Mesothelial cell of epicardium (in vitro differentiated cells): ENCODE measurements at regions not wholly inside any gene's neighbourhood (a gene's known extent, or its start where the extent isn't known, plus 50 kb on each side); places are given as distances from the start of the nearest gene placed in this dataset.
A peak's percentile ranks its signal among the peaks of the same experiment; 100 is the strongest.
"Not testable (repeated sequence)": the region's sequence is repeated elsewhere in the genome, so short reads cannot be mapped to it uniquely, and the experiment has no call there.

Source experiments
- DNase-seq, 2 experiments: peaks; one replicate each; pipeline ENCODE4 v3.0.0; 2021; ENCODE audit warnings: low spot score in 2 of 2; ENCODE audit not compliant: unreplicated experiment in 2 of 2
- H3K27ac Mint-ChIP-seq: 2 replicates; pipeline ENCODE4 v1.8.0; 2021; ENCODE audit warnings: mixed read lengths
- H3K27me3 Mint-ChIP-seq: 2 replicates; pipeline ENCODE4 v1.8.0; 2021; ENCODE audit warnings: low read depth, mixed read lengths
- H3K36me3 Mint-ChIP-seq: 2 replicates; pipeline ENCODE4 v1.8.0; 2021; ENCODE audit warnings: mixed read lengths
- H3K4me1 Mint-ChIP-seq: 2 replicates; pipeline ENCODE4 v1.8.0; 2021; ENCODE audit warnings: mixed read lengths
- H3K4me3 Mint-ChIP-seq: 2 replicates; pipeline ENCODE4 v1.8.0; 2021; ENCODE audit warnings: mild to moderate bottlenecking, moderate library complexity, mixed read lengths
- H3K9me3 Mint-ChIP-seq: 2 replicates; pipeline ENCODE4 v1.8.0; 2021; ENCODE audit warnings: mixed read lengths
- TF ChIP-seq, protein P1 (sequence below): fragments of 200-600 bp; sonication (generic); IDR thresholded peaks from one replicate; pipeline ENCODE4 v1.5.0; 2021; ENCODE audit warnings: antibody characterized with exemption; ENCODE audit not compliant: unreplicated experiment

- no peaks in the 10 kb centered on the region for H3K36me3 Mint-ChIP-seq
- H3K27ac Mint-ChIP-seq: peak overlapping the region; percentile 91
- H3K4me3 Mint-ChIP-seq: no peak overlapping the region
- H3K9me3 Mint-ChIP-seq: no peaks in the 10 kb centered on the region
- TF ChIP-seq, protein P1, sequence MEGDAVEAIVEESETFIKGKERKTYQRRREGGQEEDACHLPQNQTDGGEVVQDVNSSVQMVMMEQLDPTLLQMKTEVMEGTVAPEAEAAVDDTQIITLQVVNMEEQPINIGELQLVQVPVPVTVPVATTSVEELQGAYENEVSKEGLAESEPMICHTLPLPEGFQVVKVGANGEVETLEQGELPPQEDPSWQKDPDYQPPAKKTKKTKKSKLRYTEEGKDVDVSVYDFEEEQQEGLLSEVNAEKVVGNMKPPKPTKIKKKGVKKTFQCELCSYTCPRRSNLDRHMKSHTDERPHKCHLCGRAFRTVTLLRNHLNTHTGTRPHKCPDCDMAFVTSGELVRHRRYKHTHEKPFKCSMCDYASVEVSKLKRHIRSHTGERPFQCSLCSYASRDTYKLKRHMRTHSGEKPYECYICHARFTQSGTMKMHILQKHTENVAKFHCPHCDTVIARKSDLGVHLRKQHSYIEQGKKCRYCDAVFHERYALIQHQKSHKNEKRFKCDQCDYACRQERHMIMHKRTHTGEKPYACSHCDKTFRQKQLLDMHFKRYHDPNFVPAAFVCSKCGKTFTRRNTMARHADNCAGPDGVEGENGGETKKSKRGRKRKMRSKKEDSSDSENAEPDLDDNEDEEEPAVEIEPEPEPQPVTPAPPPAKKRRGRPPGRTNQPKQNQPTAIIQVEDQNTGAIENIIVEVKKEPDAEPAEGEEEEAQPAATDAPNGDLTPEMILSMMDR: no peak
- DNase-seq: no peak
- H3K4me1 Mint-ChIP-seq: peaks cover 53% of the 10 kb centered on the region
- H3K27me3 Mint-ChIP-seq: no peaks in the 10 kb centered on the region
These were observed 63.3 kb downstream of the FAM50B start for GRCh38 chr6:3912361-3913076.

GRCh38 chr6:3913077-3913957 is 64.1 kb downstream of the FAM50B start:
- TF ChIP-seq, protein P1: no peak
- H3K27me3 Mint-ChIP-seq: no peaks in the 10 kb centered on the region
- H3K27ac Mint-ChIP-seq: peak overlapping the region; percentile 91
- no peak overlapping the region for H3K4me3 Mint-ChIP-seq
- H3K9me3 Mint-ChIP-seq: no peaks in the 10 kb centered on the region
- no peaks in the 10 kb centered on the region for H3K36me3 Mint-ChIP-seq
- no peak for DNase-seq
- peaks cover 49% of the 10 kb centered on the region for H3K4me1 Mint-ChIP-seq

GRCh38 chr6:3913958-3914337 is 64.8 kb downstream of the FAM50B start:
- H3K4me3 Mint-ChIP-seq: no peak overlapping the region
- H3K27ac Mint-ChIP-seq: no peak overlapping the region

GRCh38 chr6:3915076-3915791 is 66.1 kb downstream of the FAM50B start:
- H3K9me3 Mint-ChIP-seq: no peaks in the 10 kb centered on the region
- H3K4me3 Mint-ChIP-seq: no peak overlapping the region
- TF ChIP-seq, protein P1: no peak
- H3K27ac Mint-ChIP-seq: no peak overlapping the region
- no peaks in the 10 kb centered on the region for H3K27me3 Mint-ChIP-seq
- DNase-seq: no peak
- peaks cover 34% of the 10 kb centered on the region for H3K4me1 Mint-ChIP-seq
- no peaks in the 10 kb centered on the region for H3K36me3 Mint-ChIP-seq

More at GRCh38 chr6:3913958-3914337, 64.8 kb downstream of the FAM50B start:
- no peaks in the 10 kb centered on the region for H3K9me3 Mint-ChIP-seq
- no peaks in the 10 kb centered on the region for H3K36me3 Mint-ChIP-seq
- no peak for DNase-seq
- peaks cover 47% of the 10 kb centered on the region for H3K4me1 Mint-ChIP-seq
- TF ChIP-seq, protein P1: no peak
- H3K27me3 Mint-ChIP-seq: no peaks in the 10 kb centered on the region

DNA sequence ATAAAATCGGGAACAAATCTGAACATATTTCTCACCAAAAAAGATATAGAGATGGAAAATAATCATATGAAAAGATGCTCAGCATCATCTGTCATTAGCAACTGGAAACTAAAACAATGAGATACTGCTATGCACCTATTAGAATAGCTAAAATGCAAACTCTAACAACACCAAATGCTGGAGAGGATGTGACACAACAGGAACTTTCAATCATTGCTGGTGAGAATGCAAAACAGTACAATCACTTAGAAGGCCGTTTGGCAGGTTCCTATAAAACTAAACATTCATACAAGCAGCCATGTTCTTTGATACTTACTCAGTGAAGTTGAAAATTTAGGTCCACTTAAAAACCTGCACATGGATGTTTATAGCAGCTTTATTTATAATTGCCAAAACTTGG is 67.0 kb downstream of the FAM50B start:
- no peaks in the 10 kb centered on the region for H3K27me3 Mint-ChIP-seq
- peaks cover 24% of the 10 kb centered on the region for H3K4me1 Mint-ChIP-seq
- H3K4me3 Mint-ChIP-seq: no peak overlapping the region
- no peak for DNase-seq
- no peaks in the 10 kb centered on the region for H3K36me3 Mint-ChIP-seq
- no peak overlapping the region for H3K27ac Mint-ChIP-seq
- no peaks in the 10 kb centered on the region for H3K9me3 Mint-ChIP-seq
- TF ChIP-seq, protein P1: no peak

DNA sequence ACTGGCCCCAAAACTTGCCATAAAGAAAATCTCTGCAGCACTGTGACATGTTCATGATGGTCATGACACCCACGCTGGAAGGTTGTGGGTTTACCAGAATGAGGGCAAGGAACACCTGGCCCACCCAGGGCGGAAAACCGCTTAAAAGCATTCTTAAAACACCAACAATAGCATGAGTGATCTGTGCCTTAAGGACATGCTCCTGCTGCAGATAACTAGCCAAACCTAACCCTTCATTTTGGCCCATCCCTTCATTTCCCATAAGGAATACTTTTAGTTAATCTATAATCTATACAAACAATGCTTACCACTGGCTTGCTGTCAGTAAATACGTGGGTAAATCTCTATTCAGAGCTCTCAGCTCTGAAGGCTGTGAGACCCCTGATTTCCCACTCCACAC is 67.6 kb downstream of the FAM50B start:
- H3K27me3 Mint-ChIP-seq, DNase-seq, H3K36me3 Mint-ChIP-seq, H3K27ac Mint-ChIP-seq, H3K9me3 Mint-ChIP-seq, H3K4me3 Mint-ChIP-seq: not testable (repeated sequence)
- peaks cover 19% of the 10 kb centered on the region for H3K4me1 Mint-ChIP-seq
